ENCODE measurements at regions not wholly inside any gene's neighbourhood (a gene's known extent, or its start where the extent isn't known, plus 50 kb on each side); places are given as distances from the start of the nearest gene placed in this dataset.

DNA sequence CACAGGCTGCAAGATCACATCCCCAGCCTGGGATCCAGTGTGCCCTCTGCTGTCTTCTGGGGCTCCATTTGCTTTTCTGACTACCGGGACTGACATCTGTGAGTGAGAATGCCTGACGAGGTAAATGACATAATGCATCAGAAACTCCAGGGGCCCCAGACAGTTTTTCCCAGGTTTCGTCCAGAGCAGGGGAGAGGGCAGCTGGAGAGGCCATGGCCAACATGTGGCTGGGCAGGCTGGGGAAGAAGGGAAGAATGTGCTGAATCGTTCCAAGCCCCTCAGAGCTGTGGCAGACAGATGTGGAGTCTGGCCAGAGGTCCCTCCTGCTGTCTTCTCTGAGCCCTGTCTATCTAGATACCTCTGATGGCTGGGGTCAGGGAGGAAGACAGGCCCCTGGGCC, 163.9 kb downstream of the TRIM29 start:
- no peak overlapping the region for H2AK9ac ChIP-seq (replicated peaks; ENCODE audit: low read depth, low read length, poor library complexity)
- no peak overlapping the region for H3K56ac ChIP-seq (ENCODE audit: extremely low read depth, insufficient read depth, low read length)
- no peak for TF ChIP-seq CHD1 (IDR thresholded peaks at IDR 0.05; ENCODE audit: low read depth, low read length)
- H4K8ac ChIP-seq (ENCODE audit: low read depth in 2 of 2, low read length in 2 of 2): no peak overlapping the region
- H3K14ac ChIP-seq (replicated peaks; ENCODE audit: low read depth, low read length): no peak overlapping the region
- H3K9me3 ChIP-seq (ENCODE audit: control insufficient read depth, insufficient read depth, low read length): no peaks in the 10 kb centered on the region
- no peak overlapping the region for H2BK20ac ChIP-seq (ENCODE audit: low read depth, low read length)
- H4K5ac ChIP-seq (ENCODE audit: low read depth, low read length): no peak overlapping the region
- H3K4ac ChIP-seq (ENCODE audit: low read depth, low read length): no peak overlapping the region
- no peak for DNase-seq
- no peak overlapping the region for H3K4me3 ChIP-seq (ENCODE audit: insufficient read depth, low read depth, low read length)
- in situ Hi-C loops (cut with MboI; ENCODE audit: low sequenced_read_pairs) (no loop called here), dilution Hi-C loops (cut with HindIII; ENCODE audit: low sequenced_read_pairs, unreplicated experiment) (no loop called here), intact Hi-C loops (cut with micrococcal nuclease) (no loop called here)
- no peaks in the 10 kb centered on the region for H3K79me1 ChIP-seq (ENCODE audit: low read depth in 1 of 2, low read length in 2 of 2)
- H3K36me3 ChIP-seq (ENCODE audit: control insufficient read depth, insufficient read depth, low read length): no peaks in the 10 kb centered on the region
- H3K9ac ChIP-seq (ENCODE audit: low read depth, low read length): no peak overlapping the region
- WGBS, 2 experiments (ENCODE audit: extremely low coverage in 2 of 2, insufficient read length in 1 of 2): 0% methylated on average over 1 of the region's 4 CpGs; no CpG with 5 or more reads in 1 of the 2 experiments
- no peak overlapping the region for H3K4me2 ChIP-seq (ENCODE audit: low read depth, low read length)
- H3K23ac ChIP-seq (ENCODE audit: low read depth, low read length): no peak overlapping the region
- ATAC-seq (ENCODE audit: low read depth): no peak
- no peak overlapping the region for H3K27ac ChIP-seq (ENCODE audit: insufficient read depth, low read length)
- H2BK120ac ChIP-seq (ENCODE audit: low read depth, low read length): no peak overlapping the region
- no peak overlapping the region for H3K18ac ChIP-seq (ENCODE audit: low read depth, low read length)
- no peak overlapping the region for H2BK5ac ChIP-seq (ENCODE audit: low read depth, low read length, poor library complexity, severe bottlenecking)
- CTCF ChIA-PET: no interaction called here
- no peaks in the 10 kb centered on the region for H4K20me1 ChIP-seq (ENCODE audit: insufficient read depth, low read length)
- no peaks in the 10 kb centered on the region for H3K4me1 ChIP-seq (ENCODE audit: control insufficient read depth, insufficient read depth, low read length)
- H2AK5ac ChIP-seq (ENCODE audit: low read depth, low read length): no peak overlapping the region
- no peak overlapping the region for H4K91ac ChIP-seq (ENCODE audit: insufficient read depth, low read depth, low read length)
- H3K9me1 ChIP-seq (ENCODE audit: insufficient read depth, low read length): no peaks in the 10 kb centered on the region
- H2BK15ac ChIP-seq (ENCODE audit: low read depth, low read length): no peak overlapping the region
- H2AFZ ChIP-seq (replicated peaks; ENCODE audit: low read length, poor library complexity): no peak overlapping the region
- POLR2A ChIA-PET (ENCODE audit: unreplicated experiment): no interaction called here
- no TSS peak for BruUV-seq (replicated peaks)
- peaks cover 25% of the 10 kb centered on the region; the same call in 1 of the 2 replicates for H3K27me3 ChIP-seq (ENCODE audit: control insufficient read depth, insufficient read depth, low read length)

All from IMR-90 (cell line).